Choroid plexus epithelial cell (primary cell): ENCODE measurements at regions not wholly inside any gene's neighbourhood (a gene's known extent, or its start where the extent isn't known, plus 50 kb on each side); places are given as distances from the start of the nearest gene placed in this dataset.

Source experiments
- DNase-seq: peaks from one replicate; pipeline ENCODE4 v3.0.0-alpha.2; 2010; ENCODE audit warnings: low read depth
- H3K4me3 ChIP-seq: 2 replicates; pipeline ENCODE4 v1.5.1; 2011; ENCODE audit warnings: low read depth, mild to moderate bottlenecking, control low read depth, low read length, moderate library complexity
- CTCF ChIP-seq: conservative IDR thresholded peaks from 2 replicates; pipeline ENCODE4 v1.5.1; 2011; ENCODE audit warnings: low read depth, mild to moderate bottlenecking, control low read depth, inconsistent platforms, low read length, moderate library complexity

- no peak for TF ChIP-seq CTCF
- no peak overlapping the region for H3K4me3 ChIP-seq
- DNase-seq = no peak
Observed at GRCh38 chr10:78426181-78426580, 392.5 kb downstream of the RPS24 start.

GRCh38 chr10:78427497-78428031, 393.9 kb downstream of the RPS24 start:
- no peak for DNase-seq
- H3K4me3 ChIP-seq = no peak overlapping the region
- TF ChIP-seq CTCF = no peak

- no peak for DNase-seq
- TF ChIP-seq CTCF = no peak
- H3K4me3 ChIP-seq = no peak overlapping the region
Observed at GRCh38 chr10:78428579-78428978, 394.9 kb downstream of the RPS24 start.

- TF ChIP-seq CTCF = no peak
- no peak overlapping the region for H3K4me3 ChIP-seq
- no peak for DNase-seq
Observed at GRCh38 chr10:78429984-78430383, 396.3 kb downstream of the RPS24 start.

GRCh38 chr10:78432583-78432982, 398.9 kb downstream of the RPS24 start:
- DNase-seq = peak; percentile 31
- TF ChIP-seq CTCF = peak; percentile 36
- H3K4me3 ChIP-seq = no peak overlapping the region

- TF ChIP-seq CTCF = no peak
Observed at GRCh38 chr10:78433076-78433595, 399.5 kb downstream of the RPS24 start.

GRCh38 chr10:78433766-78434535, 400.3 kb downstream of the RPS24 start:
- TF ChIP-seq CTCF = no peak
- no peak for DNase-seq
- H3K4me3 ChIP-seq = no peak overlapping the region

More at GRCh38 chr10:78433076-78433595, 399.5 kb downstream of the RPS24 start:
- DNase-seq = no peak
- no peak overlapping the region for H3K4me3 ChIP-seq
